H1 (cell line): ENCODE measurements at regions not wholly inside any gene's neighbourhood (a gene's known extent, or its start where the extent isn't known, plus 50 kb on each side); places are given as distances from the start of the nearest gene placed in this dataset.

Experiments used
- CTCF ChIA-PET: fragments of 300-600 bp; sonication (Branson Sonifier 250); formaldehyde crosslinking; loops from one replicate; lab custom pipeline; 2021; ENCODE audit not compliant: partially characterized antibody; lab: Charles Lee
- POLR2A ChIA-PET: fragments of 300-600 bp; sonication (Branson Sonifier 250); formaldehyde crosslinking; loops from one replicate; lab custom pipeline; 2021; ENCODE audit warnings: inconsistent platforms; ENCODE audit not compliant: partially characterized antibody; lab: Charles Lee
- DNase-seq, 2 experiments: peaks; one replicate each; pipeline versions ENCODE4 v3.0.0 to v3.0.0-alpha.2; 2010 to 2022; ENCODE audit warnings: low spot score in 2 of 2, low read depth in 1 of 2, mixed read lengths in 1 of 2
- FAIRE-seq: peaks from 2 replicates; lab custom pipeline; 2011; peaks lifted over from hg19 to GRCh38; lab: Jason Lieb, UNC
- H2AFZ ChIP-seq: 2 replicates; pipeline ENCODE4 v1.8.1; 2012; ENCODE audit warnings: low read length, inconsistent platforms
- H2AK5ac ChIP-seq: 2 replicates; pipeline ENCODE4 v1.6.1; 2013; ENCODE audit warnings: low read depth, low read length
- H2BK120ac ChIP-seq: replicated peaks from 2 replicates; pipeline ENCODE3; 2013; ENCODE audit warnings: low read depth, low read length, inconsistent platforms
- H2BK12ac ChIP-seq: 2 replicates; pipeline ENCODE4 v1.6.1; 2013; ENCODE audit warnings: low read depth, low read length
- H2BK15ac ChIP-seq: 2 replicates; pipeline ENCODE4 v1.6.1; 2013; ENCODE audit warnings: low read length
- H2BK20ac ChIP-seq: 2 replicates; pipeline ENCODE4 v1.6.1; 2013; ENCODE audit warnings: low read length
- H2BK5ac ChIP-seq: 2 replicates; pipeline ENCODE4 v1.6.1; 2013; ENCODE audit warnings: low read depth, low read length
- H3K14ac ChIP-seq: 2 replicates; pipeline ENCODE4 v1.6.1; 2013; ENCODE audit warnings: inconsistent platforms; ENCODE audit not compliant: insufficient read length
- H3K18ac ChIP-seq: 2 replicates; pipeline ENCODE4 v1.6.1; 2013; ENCODE audit warnings: low read length; ENCODE audit errors: extremely low read depth
- H3K23ac ChIP-seq: 2 replicates; pipeline ENCODE4 v1.6.1; 2013; ENCODE audit warnings: inconsistent platforms; ENCODE audit not compliant: insufficient read length
- H3K23me2 ChIP-seq: 2 replicates; pipeline ENCODE4 v1.6.1; 2013; ENCODE audit warnings: low read depth, low read length
- H3K27ac ChIP-seq: 2 replicates; pipeline ENCODE4 v1.6.1; 2011; ENCODE audit warnings: low read depth, low read length, inconsistent platforms
- H3K27me3 ChIP-seq, 4 experiments: replicated peaks in 1 of 4; 1 replicate in 1 of 4; 2 replicates in 3 of 4; pipeline versions ENCODE4 v1.6.1 to v1.8.1; 2011 to 2013; ENCODE audit warnings: low read length in 3 of 4, mild to moderate bottlenecking in 3 of 4, inconsistent platforms in 2 of 4, mixed read lengths in 2 of 4, moderate library complexity in 1 of 4; ENCODE audit not compliant: control insufficient read depth in 3 of 4, insufficient read depth in 3 of 4; ENCODE audit errors: extremely low read depth in 1 of 4
- H3K36me3 ChIP-seq, 4 experiments: 2 replicates each; pipeline versions ENCODE4 v1.6.1 to v1.8.1; 2011 to 2013; ENCODE audit warnings: mild to moderate bottlenecking in 4 of 4, low read length in 3 of 4, moderate library complexity in 2 of 4, control low read depth in 1 of 4, inconsistent platforms in 1 of 4; ENCODE audit not compliant: insufficient read depth in 4 of 4, control insufficient read depth in 2 of 4
- H3K4ac ChIP-seq: replicated peaks from 2 replicates; pipeline ENCODE3; 2013; ENCODE audit warnings: low read length, low read depth, mixed read lengths, inconsistent platforms; ENCODE audit not compliant: insufficient read length
- H3K4me1 ChIP-seq, 4 experiments: replicated peaks in 1 of 4; 1 replicate in 1 of 4; 2 replicates in 3 of 4; pipeline versions ENCODE4 v1.6.1 to v1.8.1; 2011 to 2013; ENCODE audit warnings: low read length in 3 of 4, inconsistent platforms in 2 of 4, mixed read lengths in 1 of 4; ENCODE audit not compliant: insufficient read depth in 4 of 4, control insufficient read depth in 3 of 4
- H3K4me2 ChIP-seq, 2 experiments: 2 replicates each; pipeline versions ENCODE4 v1.6.1 to v1.8.1; 2011 to 2013; ENCODE audit warnings: low read depth in 2 of 2, low read length in 2 of 2, control low read depth in 1 of 2, inconsistent platforms in 1 of 2, mild to moderate bottlenecking in 1 of 2; ENCODE audit not compliant: insufficient read depth in 1 of 2
- H3K4me3 ChIP-seq, 4 experiments: fragments of 200-600, 300-600 bp in 1 of 4; sonication (generic), shearing (Covaris generic), sonication (Bioruptor Twin) in 1 of 4; 2 replicates each; pipeline versions ENCODE4 v1.5.1 to v1.8.1; 2011 to 2016; ENCODE audit warnings: low read length in 4 of 4, low read depth in 3 of 4, control low read depth in 2 of 4, inconsistent platforms in 2 of 4, mild to moderate bottlenecking in 2 of 4, mixed read lengths in 1 of 4, moderate library complexity in 1 of 4; ENCODE audit not compliant: insufficient read depth in 2 of 4; ENCODE audit errors: extremely low read depth in 1 of 4
- H3K56ac ChIP-seq: replicated peaks from 2 replicates; pipeline ENCODE3; 2013; ENCODE audit warnings: low read depth, mild to moderate bottlenecking, mixed read lengths, low read length, inconsistent platforms; ENCODE audit not compliant: insufficient read length
- H3K79me1 ChIP-seq: 2 replicates; pipeline ENCODE4 v1.6.1; 2013; ENCODE audit warnings: low read depth, low read length, control low read depth
- H3K79me2 ChIP-seq, 2 experiments: 2 replicates each; pipeline versions ENCODE4 v1.6.1 to v1.8.1; 2012 to 2013; ENCODE audit warnings: low read length in 2 of 2, mild to moderate bottlenecking in 2 of 2, inconsistent platforms in 1 of 2; ENCODE audit not compliant: insufficient read depth in 2 of 2, control insufficient read depth in 1 of 2
- H3K9ac ChIP-seq, 4 experiments: replicated peaks in 1 of 4; 1 replicate in 1 of 4; 2 replicates in 3 of 4; pipeline versions ENCODE4 v1.6.1 to v1.8.1; 2011 to 2013; ENCODE audit warnings: low read depth in 3 of 4, low read length in 3 of 4, control low read depth in 2 of 4, mild to moderate bottlenecking in 2 of 4, moderate library complexity in 2 of 4, inconsistent platforms in 1 of 4; ENCODE audit errors: extremely low read depth in 1 of 4
- H3K9me3 ChIP-seq, 2 experiments: 2 replicates each; pipeline versions ENCODE4 v1.6.1 to v1.8.1; 2012 to 2013; ENCODE audit warnings: mild to moderate bottlenecking in 2 of 2, moderate library complexity in 2 of 2, control low read depth in 1 of 2, inconsistent platforms in 1 of 2, low read depth in 1 of 2, low read length in 1 of 2, mixed read lengths in 1 of 2; ENCODE audit not compliant: insufficient read depth in 2 of 2
- H4K20me1 ChIP-seq, 2 experiments: replicated peaks in 1 of 2; 2 replicates each; pipeline versions ENCODE3 to v1.8.1; 2011 to 2013; ENCODE audit warnings: inconsistent platforms in 2 of 2, low read length in 2 of 2, mild to moderate bottlenecking in 1 of 2; ENCODE audit not compliant: insufficient read depth in 2 of 2, control insufficient read depth in 1 of 2
- H4K5ac ChIP-seq: 2 replicates; pipeline ENCODE4 v1.6.1; 2013; ENCODE audit warnings: low read length, low read depth, mixed read lengths, inconsistent platforms; ENCODE audit not compliant: insufficient read length
- H4K8ac ChIP-seq: 2 replicates; pipeline ENCODE4 v1.8.0; 2013; ENCODE audit warnings: mild to moderate bottlenecking, moderate library complexity, low read length, inconsistent platforms; ENCODE audit not compliant: insufficient read depth; ENCODE audit errors: extremely low read depth
- H4K91ac ChIP-seq: replicated peaks from 2 replicates; pipeline ENCODE3; 2013; ENCODE audit warnings: low read length, mixed read lengths, inconsistent platforms; ENCODE audit not compliant: insufficient read length
- CREB1 ChIP-seq: IDR thresholded peaks from 2 replicates; pipeline ENCODE4 v1.6.1; 2012; ENCODE audit warnings: inconsistent platforms
- CTBP2 ChIP-seq: IDR thresholded peaks from 2 replicates; pipeline ENCODE4 v1.7.0; 2011; ENCODE audit warnings: borderline replicate concordance, mild to moderate bottlenecking, moderate library complexity, mixed read lengths, low read length; ENCODE audit not compliant: insufficient read depth, insufficient read length
- JUND ChIP-seq: IDR thresholded peaks from 2 replicates; pipeline ENCODE4 v1.6.1; 2011; ENCODE audit warnings: mild to moderate bottlenecking, improper control_type of control experiment, low read length
- POLR2AphosphoS5 ChIP-seq: IDR thresholded peaks from 2 replicates; pipeline ENCODE4 v1.6.1; 2011; ENCODE audit warnings: low read depth, low read length
- SUZ12 ChIP-seq: fragments of 200-600 bp; sonication (generic); IDR thresholded peaks from 2 replicates; pipeline ENCODE4 v1.6.1; 2012; ENCODE audit warnings: mild to moderate bottlenecking, inconsistent platforms, low read length, moderate library complexity, mixed read lengths
- WGBS, 2 experiments: shearing (Covaris generic) in 1 of 2; methylation state at CpG; one replicate each; pipeline versions ENCODE4 v1.1.6 to v1.1.7; 2013 to 2015; ENCODE audit warnings: low lambda C conversion rate in 2 of 2, mixed read lengths in 2 of 2, inconsistent platforms in 1 of 2, low coverage in 1 of 2, missing lambda C conversion rate in 1 of 2; ENCODE audit not compliant: insufficient replicate concordance in 2 of 2, insufficient coverage in 1 of 2, insufficient read length in 1 of 2; ENCODE audit errors: extremely low coverage in 1 of 2, missing lambda C conversion rate in 1 of 2; 5-methylcytosine and 5-hydroxymethylcytosine counted together

GRCh38 chr2:234145511-234145910, 95.0 kb downstream of the SPP2 start:
- Histone ChIP-seq H3K4ac (no peak overlapping the region), H3K14ac (no peak overlapping the region), H3K23me2 (no peaks in the 10 kb centered on the region), H3K79me2 (no peaks in the 10 kb centered on the region), H2AK5ac (no peak overlapping the region), H3K27ac (no peak overlapping the region), H3K27me3 (no peaks in the 10 kb centered on the region), H3K9ac (no peak overlapping the region), H3K56ac (no peak overlapping the region), H3K36me3 (no peaks in the 10 kb centered on the region), H4K8ac (no peak overlapping the region), H4K91ac (no peak overlapping the region), H4K5ac (no peak overlapping the region), H3K4me3 (no peak overlapping the region), H2BK15ac (no peak overlapping the region), H2BK12ac (no peak overlapping the region), H2BK120ac (no peak overlapping the region), H3K9me3 (no peaks in the 10 kb centered on the region), H3K18ac (no peak overlapping the region), H3K4me1 (no peaks in the 10 kb centered on the region), H3K4me2 (no peak overlapping the region), H3K23ac (no peak overlapping the region), H3K79me1 (no peaks in the 10 kb centered on the region), H4K20me1 (no peaks in the 10 kb centered on the region), H2BK20ac (no peak overlapping the region), H2BK5ac (no peak overlapping the region)
- POLR2A ChIA-PET, result no interaction called here
- CTCF ChIA-PET, result interaction anchor here (3.3 kb wide), 1 partner anchor 10 kb away, joined by 13 read pairs; no protein-coding TSS in a partner anchor
- WGBS, 2 experiments, result 71% methylated on average over 2 of the region's 2 CpGs; no CpG with 5 or more reads in 1 of the 2 experiments
- DNase-seq, result no peak
- TF ChIP-seq POLR2AphosphoS5, result no peak
- TF ChIP-seq CTBP2, result no peak
- no peak for TF ChIP-seq JUND
- no peak for TF ChIP-seq SUZ12
- no peak for TF ChIP-seq CREB1
- TF ChIP-seq, all 59 proteins: peak for 0
- no peak for FAIRE-seq
- H2AFZ ChIP-seq, result no peak overlapping the region
